ENCODE measurements at regions not wholly inside any gene's neighbourhood (a gene's known extent, or its start where the extent isn't known, plus 50 kb on each side); places are given as distances from the start of the nearest gene placed in this dataset.

GRCh38 chr7:50166997-50167965 lies 74.2 kb upstream of the ZPBP start:
- Mint-ChIP-seq H3K4me1 (ENCODE audit: low read depth) (peaks cover 59% of the 10 kb centered on the region), H3K27ac (peak overlapping the region; percentile 91), H3K4me3 (peak overlapping the region; percentile 46), H3K27me3 (no peaks in the 10 kb centered on the region), H3K9me3 (no peaks in the 10 kb centered on the region), H3K36me3 (ENCODE audit: low read depth) (no peaks in the 10 kb centered on the region)

GRCh38 chr7:50164559-50165170 lies 71.6 kb upstream of the ZPBP start:
- no peak overlapping the region for H3K4me3 Mint-ChIP-seq

GRCh38 chr7:50160206-50160605 lies 67.2 kb upstream of the ZPBP start:
- H3K4me3 Mint-ChIP-seq = no peak overlapping the region
- peaks cover 4% of the 10 kb centered on the region for H3K9me3 Mint-ChIP-seq
- H3K4me1 Mint-ChIP-seq (ENCODE audit: low read depth) = peaks cover 59% of the 10 kb centered on the region
- H3K27me3 Mint-ChIP-seq = no peaks in the 10 kb centered on the region
- peak overlapping the region; percentile 26 for H3K27ac Mint-ChIP-seq
- H3K36me3 Mint-ChIP-seq (ENCODE audit: low read depth) = peaks cover 5% of the 10 kb centered on the region

More at GRCh38 chr7:50164559-50165170, 71.6 kb upstream of the ZPBP start:
- H3K36me3 Mint-ChIP-seq (ENCODE audit: low read depth) = no peaks in the 10 kb centered on the region
- H3K9me3 Mint-ChIP-seq = no peaks in the 10 kb centered on the region
- H3K27me3 Mint-ChIP-seq = no peaks in the 10 kb centered on the region
- H3K4me1 Mint-ChIP-seq (ENCODE audit: low read depth) = peaks cover 76% of the 10 kb centered on the region
- H3K27ac Mint-ChIP-seq = peak overlapping the region; percentile 80

GRCh38 chr7:50159154-50159553 lies 66.1 kb upstream of the ZPBP start:
- Mint-ChIP-seq H3K4me3 (no peak overlapping the region), H3K36me3 (ENCODE audit: low read depth) (peaks cover 5% of the 10 kb centered on the region), H3K4me1 (ENCODE audit: low read depth) (peaks cover 59% of the 10 kb centered on the region), H3K27me3 (no peaks in the 10 kb centered on the region), H3K9me3 (peaks cover 8% of the 10 kb centered on the region), H3K27ac (no peak overlapping the region)

- peaks cover 8% of the 10 kb centered on the region for H3K9me3 Mint-ChIP-seq
- peak overlapping the region; percentile 96 for H3K27ac Mint-ChIP-seq
- H3K27me3 Mint-ChIP-seq = no peaks in the 10 kb centered on the region
- H3K36me3 Mint-ChIP-seq (ENCODE audit: low read depth) = peaks cover 5% of the 10 kb centered on the region
- peak overlapping the region; percentile 64 for H3K4me3 Mint-ChIP-seq
- H3K4me1 Mint-ChIP-seq (ENCODE audit: low read depth) = peaks cover 70% of the 10 kb centered on the region
Observed at GRCh38 chr7:50156706-50157105, 63.7 kb upstream of the ZPBP start.

GRCh38 chr7:50156163-50156562 lies 63.1 kb upstream of the ZPBP start:
- no peaks in the 10 kb centered on the region for H3K27me3 Mint-ChIP-seq
- H3K4me3 Mint-ChIP-seq = peak overlapping the region; percentile 64
- H3K4me1 Mint-ChIP-seq (ENCODE audit: low read depth) = peaks cover 73% of the 10 kb centered on the region
- peaks cover 8% of the 10 kb centered on the region for H3K9me3 Mint-ChIP-seq
- peaks cover 5% of the 10 kb centered on the region for H3K36me3 Mint-ChIP-seq (ENCODE audit: low read depth)
- H3K27ac Mint-ChIP-seq = peak overlapping the region; percentile 96

- Mint-ChIP-seq H3K4me1 (ENCODE audit: low read depth) (peaks cover 73% of the 10 kb centered on the region), H3K4me3 (peak overlapping the region; percentile 64), H3K9me3 (peaks cover 8% of the 10 kb centered on the region), H3K27me3 (no peaks in the 10 kb centered on the region), H3K27ac (peak overlapping the region; percentile 96), H3K36me3 (ENCODE audit: low read depth) (peaks cover 5% of the 10 kb centered on the region)
Observed at GRCh38 chr7:50155755-50156154, 62.7 kb upstream of the ZPBP start.

GRCh38 chr7:50153995-50154394 lies 60.9 kb upstream of the ZPBP start:
- no peak overlapping the region for H3K4me3 Mint-ChIP-seq
- peak overlapping the region; percentile 70 for H3K27ac Mint-ChIP-seq
- H3K9me3 Mint-ChIP-seq = peaks cover 8% of the 10 kb centered on the region
- H3K36me3 Mint-ChIP-seq (ENCODE audit: low read depth) = peaks cover 5% of the 10 kb centered on the region
- no peaks in the 10 kb centered on the region for H3K27me3 Mint-ChIP-seq
- peaks cover 83% of the 10 kb centered on the region for H3K4me1 Mint-ChIP-seq (ENCODE audit: low read depth)

GRCh38 chr7:50153148-50153547 lies 60.1 kb upstream of the ZPBP start:
- Mint-ChIP-seq H3K27ac (peak overlapping the region; percentile 64), H3K27me3 (no peaks in the 10 kb centered on the region)

GRCh38 chr7:50152486-50152885 lies 59.4 kb upstream of the ZPBP start:
- no peak overlapping the region for H3K4me3 Mint-ChIP-seq
- peaks cover 98% of the 10 kb centered on the region for H3K4me1 Mint-ChIP-seq (ENCODE audit: low read depth)
- H3K9me3 Mint-ChIP-seq = peaks cover 8% of the 10 kb centered on the region
- H3K27me3 Mint-ChIP-seq = no peaks in the 10 kb centered on the region
- H3K27ac Mint-ChIP-seq = peak overlapping the region; percentile 87
- peaks cover 5% of the 10 kb centered on the region for H3K36me3 Mint-ChIP-seq (ENCODE audit: low read depth)

More at GRCh38 chr7:50153148-50153547, 60.1 kb upstream of the ZPBP start:
- H3K4me1 Mint-ChIP-seq (ENCODE audit: low read depth) = peaks cover 91% of the 10 kb centered on the region
- peaks cover 5% of the 10 kb centered on the region for H3K36me3 Mint-ChIP-seq (ENCODE audit: low read depth)
- no peak overlapping the region for H3K4me3 Mint-ChIP-seq
- peaks cover 8% of the 10 kb centered on the region for H3K9me3 Mint-ChIP-seq

GRCh38 chr7:50151661-50152060 lies 58.6 kb upstream of the ZPBP start:
- Mint-ChIP-seq H3K4me1 (ENCODE audit: low read depth) (peaks cover 99% of the 10 kb centered on the region), H3K9me3 (peaks cover 8% of the 10 kb centered on the region), H3K27ac (peak overlapping the region; percentile 87), H3K27me3 (no peaks in the 10 kb centered on the region), H3K4me3 (peak overlapping the region; percentile 28), H3K36me3 (ENCODE audit: low read depth) (peaks cover 5% of the 10 kb centered on the region)

- no peaks in the 10 kb centered on the region for H3K27me3 Mint-ChIP-seq
- peak overlapping the region; percentile 6 for H3K4me3 Mint-ChIP-seq
- H3K9me3 Mint-ChIP-seq = peaks cover 8% of the 10 kb centered on the region
- peak overlapping the region; percentile 96 for H3K27ac Mint-ChIP-seq
- peaks cover 5% of the 10 kb centered on the region for H3K36me3 Mint-ChIP-seq (ENCODE audit: low read depth)
- peaks cover 99% of the 10 kb centered on the region for H3K4me1 Mint-ChIP-seq (ENCODE audit: low read depth)
Observed at GRCh38 chr7:50151001-50151400, 58.0 kb upstream of the ZPBP start.

- H3K4me1 Mint-ChIP-seq (ENCODE audit: low read depth) = peaks cover 99% of the 10 kb centered on the region
- peak overlapping the region; percentile 32 for H3K4me3 Mint-ChIP-seq
- no peaks in the 10 kb centered on the region for H3K9me3 Mint-ChIP-seq
- peak overlapping the region; percentile 96 for H3K27ac Mint-ChIP-seq
- H3K27me3 Mint-ChIP-seq = no peaks in the 10 kb centered on the region
- H3K36me3 Mint-ChIP-seq (ENCODE audit: low read depth) = no peaks in the 10 kb centered on the region
Observed at GRCh38 chr7:50149369-50149768, 56.3 kb upstream of the ZPBP start.

GRCh38 chr7:50147951-50148808 lies 55.1 kb upstream of the ZPBP start:
- Mint-ChIP-seq H3K27ac (peak overlapping the region; percentile 96), H3K36me3 (ENCODE audit: low read depth) (no peaks in the 10 kb centered on the region), H3K27me3 (no peaks in the 10 kb centered on the region), H3K4me3 (peak overlapping the region; percentile 47), H3K9me3 (no peaks in the 10 kb centered on the region), H3K4me1 (ENCODE audit: low read depth) (peaks cover 99% of the 10 kb centered on the region)
